ENCODE measurements at regions not wholly inside any gene's neighbourhood (a gene's known extent, or its start where the extent isn't known, plus 50 kb on each side); places are given as distances from the start of the nearest gene placed in this dataset.
A peak's percentile ranks its signal among the peaks of the same experiment; 100 is the strongest.

- H3K4me3 ChIP-seq, result no peak overlapping the region
- intact Hi-C loops (cut with DNase I; ENCODE audit: low total_unique reads), result no loop called here
- H3K4me1 ChIP-seq, result no peaks in the 10 kb centered on the region
- H3K36me3 ChIP-seq, result no peaks in the 10 kb centered on the region
- no peaks in the 10 kb centered on the region for H3K9me3 ChIP-seq
- peak overlapping the region in 1 of 2 donors; percentile 52 for H3K27ac ChIP-seq
- DNase-seq, result peak; percentile 21 to 35
- TF ChIP-seq CTCF (IDR thresholded peaks at IDR 0.05) (no peak), POLR2A (IDR thresholded peaks at IDR 0.05) (no peak)
- H3K27me3 ChIP-seq, result no peaks in the 10 kb centered on the region
Measured at GRCh38 chr2:219727771-219728429, 100.5 kb downstream of the SLC4A3 start.

- Histone ChIP-seq H3K9me3 (no peaks in the 10 kb centered on the region), H3K36me3 (no peaks in the 10 kb centered on the region), H3K4me3 (no peak overlapping the region), H3K4me1 (no peaks in the 10 kb centered on the region), H3K27ac (peak overlapping the region in 1 of 2 donors; percentile 52), H3K27me3 (no peaks in the 10 kb centered on the region)
- intact Hi-C loops (cut with DNase I; ENCODE audit: low total_unique reads), result no loop called here
- peak in 1 of 2 donors; percentile 26 for DNase-seq
- TF ChIP-seq CTCF (IDR thresholded peaks at IDR 0.05) (no peak), POLR2A (IDR thresholded peaks at IDR 0.05) (no peak)
Measured at GRCh38 chr2:219728991-219729487, 101.6 kb downstream of the SLC4A3 start.

DNA sequence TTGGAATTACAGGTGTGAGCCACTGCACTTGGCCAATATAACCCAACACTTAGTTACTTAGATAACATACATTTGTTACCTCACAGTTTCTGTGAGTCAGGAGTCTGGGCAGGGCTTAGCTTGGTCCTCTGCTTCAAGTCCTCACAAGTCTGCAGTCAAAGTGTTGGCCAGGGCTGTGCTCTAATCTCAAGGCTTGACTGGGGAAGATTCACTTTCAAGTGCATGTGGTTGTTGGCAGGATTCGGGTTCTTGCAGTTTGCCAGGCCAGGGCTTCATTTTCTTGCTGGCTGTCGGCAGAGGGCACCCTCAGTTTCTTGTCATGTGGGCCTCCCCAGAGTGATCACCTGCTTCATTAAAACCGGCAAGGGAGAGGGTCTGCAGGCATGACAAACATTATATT lies 103.7 kb downstream of the SLC4A3 start:
- no peak for DNase-seq
- H3K36me3 ChIP-seq, result no peaks in the 10 kb centered on the region
- H3K4me1 ChIP-seq, result no peaks in the 10 kb centered on the region
- H3K27ac ChIP-seq, result no peak overlapping the region
- intact Hi-C loops (cut with DNase I; ENCODE audit: low total_unique reads), result no loop called here
- H3K9me3 ChIP-seq, result no peaks in the 10 kb centered on the region
- H3K27me3 ChIP-seq, result no peaks in the 10 kb centered on the region
- H3K4me3 ChIP-seq, result no peak overlapping the region
- TF ChIP-seq POLR2A (IDR thresholded peaks at IDR 0.05) (no peak), CTCF (IDR thresholded peaks at IDR 0.05) (no peak)

GRCh38 chr2:219733106-219733505 lies 105.7 kb downstream of the SLC4A3 start:
- TF ChIP-seq CTCF (IDR thresholded peaks at IDR 0.05) (no peak), POLR2A (IDR thresholded peaks at IDR 0.05) (no peak)
- Histone ChIP-seq H3K9me3 (no peaks in the 10 kb centered on the region), H3K4me3 (no peak overlapping the region), H3K36me3 (no peaks in the 10 kb centered on the region), H3K27ac (no peak overlapping the region), H3K27me3 (no peaks in the 10 kb centered on the region), H3K4me1 (no peaks in the 10 kb centered on the region)
- DNase-seq, result no peak
- intact Hi-C loops (cut with DNase I; ENCODE audit: low total_unique reads), result no loop called here

GRCh38 chr2:219733746-219734145 lies 106.3 kb downstream of the SLC4A3 start:
- intact Hi-C loops (cut with DNase I; ENCODE audit: low total_unique reads), result no loop called here
- no peak for TF ChIP-seq CTCF (IDR thresholded peaks at IDR 0.05)
- no peak for TF ChIP-seq POLR2A (IDR thresholded peaks at IDR 0.05)
- no peaks in the 10 kb centered on the region for H3K4me1 ChIP-seq
- no peaks in the 10 kb centered on the region for H3K36me3 ChIP-seq
- no peaks in the 10 kb centered on the region for H3K27me3 ChIP-seq
- no peak overlapping the region for H3K4me3 ChIP-seq
- H3K9me3 ChIP-seq, result no peaks in the 10 kb centered on the region
- no peak overlapping the region for H3K27ac ChIP-seq
- no peak for DNase-seq
